ENCODE measurements at regions not wholly inside any gene's neighbourhood (a gene's known extent, or its start where the extent isn't known, plus 50 kb on each side); places are given as distances from the start of the nearest gene placed in this dataset.

GRCh38 chr15:87527875-87528274, 728.7 kb downstream of the NTRK3 start:
- Histone ChIP-seq H3K27me3 (ENCODE audit: control insufficient read depth, insufficient read depth, low read length, poor library complexity, severe bottlenecking) (no peaks in the 10 kb centered on the region), H3K4me3 (ENCODE audit: low read length) (no peak overlapping the region), H3K9me3 (ENCODE audit: control insufficient read depth, low read length) (no peaks in the 10 kb centered on the region), H3K4me1 (ENCODE audit: control insufficient read depth, insufficient read depth, low read length) (no peaks in the 10 kb centered on the region), H3K9ac (ENCODE audit: extremely low read depth, low read length, poor library complexity, severe bottlenecking) (no peak overlapping the region), H3K36me3 (ENCODE audit: control insufficient read depth, insufficient read depth, low read length) (no peaks in the 10 kb centered on the region), H3K27ac (ENCODE audit: low read depth, low read length) (no peak overlapping the region)
- TF ChIP-seq, protein P1, sequence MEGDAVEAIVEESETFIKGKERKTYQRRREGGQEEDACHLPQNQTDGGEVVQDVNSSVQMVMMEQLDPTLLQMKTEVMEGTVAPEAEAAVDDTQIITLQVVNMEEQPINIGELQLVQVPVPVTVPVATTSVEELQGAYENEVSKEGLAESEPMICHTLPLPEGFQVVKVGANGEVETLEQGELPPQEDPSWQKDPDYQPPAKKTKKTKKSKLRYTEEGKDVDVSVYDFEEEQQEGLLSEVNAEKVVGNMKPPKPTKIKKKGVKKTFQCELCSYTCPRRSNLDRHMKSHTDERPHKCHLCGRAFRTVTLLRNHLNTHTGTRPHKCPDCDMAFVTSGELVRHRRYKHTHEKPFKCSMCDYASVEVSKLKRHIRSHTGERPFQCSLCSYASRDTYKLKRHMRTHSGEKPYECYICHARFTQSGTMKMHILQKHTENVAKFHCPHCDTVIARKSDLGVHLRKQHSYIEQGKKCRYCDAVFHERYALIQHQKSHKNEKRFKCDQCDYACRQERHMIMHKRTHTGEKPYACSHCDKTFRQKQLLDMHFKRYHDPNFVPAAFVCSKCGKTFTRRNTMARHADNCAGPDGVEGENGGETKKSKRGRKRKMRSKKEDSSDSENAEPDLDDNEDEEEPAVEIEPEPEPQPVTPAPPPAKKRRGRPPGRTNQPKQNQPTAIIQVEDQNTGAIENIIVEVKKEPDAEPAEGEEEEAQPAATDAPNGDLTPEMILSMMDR (conservative IDR thresholded peaks at IDR 0.05) = no peak
- no peak overlapping the region for H3K4me3 Mint-ChIP-seq
- no peak overlapping the region for H3K27ac Mint-ChIP-seq
- H3K9me3 Mint-ChIP-seq = no peaks in the 10 kb centered on the region
- H3K36me3 Mint-ChIP-seq (ENCODE audit: low read depth) = no peaks in the 10 kb centered on the region
- 95% methylated on average over 2 of the region's 2 CpGs; no CpG with 5 or more reads in 1 of the 2 experiments for whole genome bisulfite sequencing, 2 experiments (ENCODE audit: insufficient coverage in 1 of 2, insufficient read length in 1 of 2)
- no peak for DNase-seq
- no peaks in the 10 kb centered on the region for H3K4me1 Mint-ChIP-seq
- no peaks in the 10 kb centered on the region for H3K27me3 Mint-ChIP-seq (ENCODE audit: insufficient read depth)

- Mint-ChIP-seq H3K27ac (no peak overlapping the region), H3K4me3 (no peak overlapping the region), H3K4me1 (no peaks in the 10 kb centered on the region), H3K27me3 (ENCODE audit: insufficient read depth) (no peaks in the 10 kb centered on the region), H3K9me3 (no peaks in the 10 kb centered on the region), H3K36me3 (ENCODE audit: low read depth) (no peaks in the 10 kb centered on the region)
- Histone ChIP-seq H3K27me3 (ENCODE audit: control insufficient read depth, insufficient read depth, low read length, poor library complexity, severe bottlenecking) (no peaks in the 10 kb centered on the region), H3K4me1 (ENCODE audit: control insufficient read depth, insufficient read depth, low read length) (no peaks in the 10 kb centered on the region), H3K9me3 (ENCODE audit: control insufficient read depth, low read length) (no peaks in the 10 kb centered on the region), H3K36me3 (ENCODE audit: control insufficient read depth, insufficient read depth, low read length) (no peaks in the 10 kb centered on the region), H3K9ac (ENCODE audit: extremely low read depth, low read length, poor library complexity, severe bottlenecking) (no peak overlapping the region), H3K27ac (ENCODE audit: low read depth, low read length) (no peak overlapping the region), H3K4me3 (ENCODE audit: low read length) (no peak overlapping the region)
- WGBS, 2 experiments (ENCODE audit: insufficient coverage in 1 of 2, insufficient read length in 1 of 2) = 87 to 100% methylated on average over 1 to 3 of the region's 4 CpGs
- TF ChIP-seq, protein P1 (conservative IDR thresholded peaks at IDR 0.05) = no peak
- DNase-seq = peak; percentile 67
These were observed 729.1 kb downstream of the NTRK3 start for GRCh38 chr15:87527416-87527815.

DNA sequence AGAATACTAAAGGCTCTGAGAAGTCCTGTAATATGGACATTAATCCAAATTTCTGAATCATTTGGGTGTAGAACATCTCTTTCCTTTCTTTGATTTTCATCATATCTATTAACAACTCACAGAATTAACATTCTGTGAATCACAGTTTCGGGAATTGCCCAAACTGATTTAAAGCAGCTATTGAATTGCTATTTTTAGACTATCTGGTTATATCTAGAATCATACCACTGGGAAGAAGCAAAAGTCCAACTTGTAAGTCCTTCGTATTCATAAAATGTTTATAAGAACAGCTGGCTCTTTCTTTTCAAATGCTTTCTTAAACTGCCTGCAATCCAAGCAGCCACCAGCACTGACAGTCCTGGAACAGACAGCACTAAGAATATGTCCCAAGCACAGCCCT, 733.0 kb downstream of the NTRK3 start:
- no peaks in the 10 kb centered on the region for H3K9me3 Mint-ChIP-seq
- H3K4me3 ChIP-seq (ENCODE audit: low read length) = no peak overlapping the region
- DNase-seq = no peak
- H3K4me1 Mint-ChIP-seq = no peaks in the 10 kb centered on the region
- H3K36me3 Mint-ChIP-seq (ENCODE audit: low read depth) = no peaks in the 10 kb centered on the region
- no peaks in the 10 kb centered on the region for H3K36me3 ChIP-seq (ENCODE audit: control insufficient read depth, insufficient read depth, low read length)
- TF ChIP-seq, protein P1 (conservative IDR thresholded peaks at IDR 0.05) = no peak
- WGBS, 2 experiments (ENCODE audit: insufficient coverage in 1 of 2, insufficient read length in 1 of 2) = 93 to 94% methylated on average over 2 of the region's 2 CpGs
- no peaks in the 10 kb centered on the region for H3K4me1 ChIP-seq (ENCODE audit: control insufficient read depth, insufficient read depth, low read length)
- no peak overlapping the region for H3K4me3 Mint-ChIP-seq
- H3K27ac ChIP-seq (ENCODE audit: low read depth, low read length) = no peak overlapping the region
- no peaks in the 10 kb centered on the region for H3K27me3 ChIP-seq (ENCODE audit: control insufficient read depth, insufficient read depth, low read length, poor library complexity, severe bottlenecking)
- H3K27me3 Mint-ChIP-seq (ENCODE audit: insufficient read depth) = no peaks in the 10 kb centered on the region
- no peaks in the 10 kb centered on the region for H3K9me3 ChIP-seq (ENCODE audit: control insufficient read depth, low read length)
- H3K27ac Mint-ChIP-seq = no peak overlapping the region
- no peak overlapping the region for H3K9ac ChIP-seq (ENCODE audit: extremely low read depth, low read length, poor library complexity, severe bottlenecking)

Data from endodermal cell (in vitro differentiated cells).